ENCODE measurements at regions not wholly inside any gene's neighbourhood (a gene's known extent, or its start where the extent isn't known, plus 50 kb on each side); places are given as distances from the start of the nearest gene placed in this dataset.

DNA sequence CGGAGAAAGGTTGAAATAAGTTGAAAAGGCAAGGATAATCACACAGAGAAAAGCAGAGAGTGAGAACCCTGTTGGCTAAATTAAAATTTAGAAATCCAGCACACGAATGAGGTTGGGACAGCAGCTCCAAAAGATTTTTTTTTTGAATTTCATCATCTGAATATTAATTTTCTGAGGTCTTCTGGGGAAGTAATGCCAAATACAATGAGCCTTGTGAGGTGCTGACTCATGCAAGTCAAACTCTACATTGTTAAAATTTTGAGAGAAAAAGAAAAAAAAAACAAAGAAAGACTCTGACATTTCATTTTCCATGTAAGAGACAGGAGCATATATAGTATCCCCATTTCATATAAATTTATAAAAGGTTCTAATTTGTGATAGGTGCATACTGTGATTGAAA, 614.2 kb upstream of the CDH2 start:
- TF ChIP-seq EP300 (IDR thresholded peaks at IDR 0.05) (no peak), POLR2A (IDR thresholded peaks at IDR 0.05) (no peak), POLR2AphosphoS5 (IDR thresholded peaks at IDR 0.05) (no peak)
- TF ChIP-seq, protein P1, sequence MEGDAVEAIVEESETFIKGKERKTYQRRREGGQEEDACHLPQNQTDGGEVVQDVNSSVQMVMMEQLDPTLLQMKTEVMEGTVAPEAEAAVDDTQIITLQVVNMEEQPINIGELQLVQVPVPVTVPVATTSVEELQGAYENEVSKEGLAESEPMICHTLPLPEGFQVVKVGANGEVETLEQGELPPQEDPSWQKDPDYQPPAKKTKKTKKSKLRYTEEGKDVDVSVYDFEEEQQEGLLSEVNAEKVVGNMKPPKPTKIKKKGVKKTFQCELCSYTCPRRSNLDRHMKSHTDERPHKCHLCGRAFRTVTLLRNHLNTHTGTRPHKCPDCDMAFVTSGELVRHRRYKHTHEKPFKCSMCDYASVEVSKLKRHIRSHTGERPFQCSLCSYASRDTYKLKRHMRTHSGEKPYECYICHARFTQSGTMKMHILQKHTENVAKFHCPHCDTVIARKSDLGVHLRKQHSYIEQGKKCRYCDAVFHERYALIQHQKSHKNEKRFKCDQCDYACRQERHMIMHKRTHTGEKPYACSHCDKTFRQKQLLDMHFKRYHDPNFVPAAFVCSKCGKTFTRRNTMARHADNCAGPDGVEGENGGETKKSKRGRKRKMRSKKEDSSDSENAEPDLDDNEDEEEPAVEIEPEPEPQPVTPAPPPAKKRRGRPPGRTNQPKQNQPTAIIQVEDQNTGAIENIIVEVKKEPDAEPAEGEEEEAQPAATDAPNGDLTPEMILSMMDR (IDR thresholded peaks at IDR 0.05) = no peak
- Histone ChIP-seq H3K36me3 (no peaks in the 10 kb centered on the region), H3K4me3 (no peak overlapping the region), H3K27me3 (no peaks in the 10 kb centered on the region), H3K9me3 (no peaks in the 10 kb centered on the region), H3K27ac (no peak overlapping the region), H3K4me1 (no peaks in the 10 kb centered on the region)
- no peak for ATAC-seq
- 52 to 61% methylated on average over 2 of the region's 2 CpGs for WGBS, 2 donors (ENCODE audit: low coverage in 1 of 2)

DNA sequence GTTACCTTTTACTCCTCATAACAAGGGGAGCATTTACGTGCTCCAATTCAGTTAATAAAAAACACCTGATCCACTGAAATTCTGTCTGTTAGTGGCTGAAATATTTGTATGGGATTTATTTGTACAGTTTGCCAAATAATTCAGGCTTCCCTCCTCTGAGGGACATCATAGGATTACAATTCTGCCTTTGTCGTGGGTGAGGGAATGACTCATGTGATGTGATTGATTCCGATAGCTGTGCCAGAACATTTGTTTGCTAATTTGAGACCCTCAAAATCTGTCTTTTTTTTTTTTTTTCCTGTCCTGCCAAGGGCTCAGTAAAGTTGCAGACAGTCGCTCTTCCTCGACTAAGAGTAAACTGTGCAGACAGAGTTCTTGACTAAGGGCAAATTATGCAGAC, 612.6 kb upstream of the CDH2 start:
- 38 to 48% methylated on average over 4 to 5 of the region's 5 CpGs for WGBS, 2 donors (ENCODE audit: low coverage in 1 of 2)

DNA sequence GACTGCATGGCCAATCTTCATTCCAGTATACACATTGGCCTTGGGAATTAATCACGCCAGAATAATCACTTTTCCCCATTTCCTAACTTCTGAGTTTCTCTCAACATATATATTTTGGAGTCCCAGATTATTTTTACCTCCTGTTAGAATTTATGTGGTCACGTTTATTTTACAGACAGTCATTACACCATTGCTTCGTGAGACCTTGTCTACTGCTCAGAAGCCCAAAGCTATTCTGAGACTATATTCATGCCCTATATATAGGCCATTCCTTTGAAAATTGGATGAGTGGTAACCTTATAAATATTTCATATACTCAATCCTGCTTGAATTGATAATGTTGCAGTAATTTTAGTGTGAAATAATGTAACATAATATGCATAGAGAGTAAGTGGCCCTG, 610.0 kb upstream of the CDH2 start:
- WGBS, 2 donors (ENCODE audit: low coverage in 1 of 2) = 32 to 39% methylated on average over 3 of the region's 3 CpGs
- no peaks in the 10 kb centered on the region for H3K36me3 ChIP-seq
- no peaks in the 10 kb centered on the region for H3K27me3 ChIP-seq
- ATAC-seq = no peak
- no peak overlapping the region for H3K27ac ChIP-seq
- H3K4me1 ChIP-seq = no peaks in the 10 kb centered on the region
- no peak overlapping the region for H3K4me3 ChIP-seq
- TF ChIP-seq POLR2A (IDR thresholded peaks at IDR 0.05) (no peak), POLR2AphosphoS5 (IDR thresholded peaks at IDR 0.05) (no peak), EP300 (IDR thresholded peaks at IDR 0.05) (no peak)
- TF ChIP-seq, protein P1 (IDR thresholded peaks at IDR 0.05) = no peak
- no peaks in the 10 kb centered on the region for H3K9me3 ChIP-seq

More for the DNA sequence above, 612.6 kb upstream of the CDH2 start:
- Histone ChIP-seq H3K36me3 (no peaks in the 10 kb centered on the region), H3K9me3 (no peaks in the 10 kb centered on the region), H3K27me3 (no peaks in the 10 kb centered on the region), H3K4me3 (no peak overlapping the region), H3K4me1 (no peaks in the 10 kb centered on the region), H3K27ac (no peak overlapping the region)
- no peak for TF ChIP-seq POLR2A (IDR thresholded peaks at IDR 0.05)
- no peak for TF ChIP-seq EP300 (IDR thresholded peaks at IDR 0.05)
- no peak for TF ChIP-seq POLR2AphosphoS5 (IDR thresholded peaks at IDR 0.05)
- TF ChIP-seq, protein P1 (IDR thresholded peaks at IDR 0.05) = no peak
- ATAC-seq = no peak

DNA sequence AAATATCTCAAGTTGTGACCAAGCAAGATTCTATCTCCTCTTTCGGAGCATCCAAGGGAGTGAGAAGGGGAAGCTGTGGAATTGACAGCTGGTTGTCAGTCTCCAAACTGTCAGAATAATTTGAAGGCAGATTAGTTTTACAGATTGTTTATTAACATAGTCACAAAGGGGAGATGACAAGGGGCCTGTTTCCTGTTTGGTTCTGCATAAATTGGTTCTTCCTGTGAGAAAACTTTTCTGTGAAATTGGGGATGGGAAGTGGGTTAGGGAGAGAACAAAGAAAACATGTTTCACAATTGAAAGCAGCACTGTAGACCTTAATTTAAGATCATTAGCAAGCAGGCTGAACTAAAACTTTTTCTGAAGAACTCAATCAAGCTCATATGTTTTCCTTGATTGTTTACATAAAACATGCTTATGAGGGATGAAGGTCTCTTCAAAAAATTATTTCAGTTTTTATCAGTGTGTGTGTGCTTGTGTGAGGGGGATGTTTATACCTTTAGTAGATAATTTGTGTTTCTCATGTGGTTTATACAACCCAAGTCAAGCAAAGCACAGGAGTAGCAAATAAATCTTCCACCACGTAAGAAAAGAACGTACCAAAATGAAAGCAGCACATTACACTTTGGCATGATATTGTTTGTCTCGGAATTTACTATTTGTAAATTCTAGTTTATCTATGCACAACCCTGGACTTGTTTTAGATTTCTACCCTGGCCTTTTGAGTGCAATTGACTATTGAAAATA, 604.9 kb upstream of the CDH2 start:
- WGBS, 2 donors (ENCODE audit: low coverage in 1 of 2) = 48 to 54% methylated on average over 4 of the region's 4 CpGs
- Histone ChIP-seq H3K36me3 (no peaks in the 10 kb centered on the region), H3K9me3 (no peaks in the 10 kb centered on the region), H3K4me1 (no peaks in the 10 kb centered on the region), H3K27ac (no peak overlapping the region), H3K27me3 (no peaks in the 10 kb centered on the region), H3K4me3 (no peak overlapping the region)
- no peak for ATAC-seq
- no peak for TF ChIP-seq EP300 (IDR thresholded peaks at IDR 0.05)
- TF ChIP-seq, protein P1 (IDR thresholded peaks at IDR 0.05) = no peak
- no peak for TF ChIP-seq POLR2AphosphoS5 (IDR thresholded peaks at IDR 0.05)
- TF ChIP-seq POLR2A (IDR thresholded peaks at IDR 0.05) = no peak

DNA sequence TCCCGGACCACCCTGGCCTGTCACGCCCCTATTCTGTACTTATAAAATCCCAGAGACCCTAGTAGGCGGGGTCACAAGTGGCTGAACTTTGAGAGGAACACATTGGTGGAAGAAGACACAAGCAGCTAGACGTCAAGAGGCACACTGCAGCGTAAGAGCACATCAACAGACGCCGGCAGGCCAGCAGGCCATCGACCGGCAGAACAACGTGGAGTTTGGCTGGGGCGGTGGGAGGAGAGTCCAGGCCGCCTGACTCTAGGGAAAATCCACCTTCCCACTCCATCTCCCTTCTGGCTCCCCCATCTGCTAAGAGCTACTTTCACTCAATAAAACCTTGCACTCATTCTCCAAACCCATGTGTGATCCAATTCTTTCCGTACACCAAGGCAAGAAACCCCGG, 601.8 kb upstream of the CDH2 start:
- TF ChIP-seq POLR2A (IDR thresholded peaks at IDR 0.05) (no peak), POLR2AphosphoS5 (IDR thresholded peaks at IDR 0.05) (no peak), EP300 (IDR thresholded peaks at IDR 0.05) (no peak)
- TF ChIP-seq, protein P1 (IDR thresholded peaks at IDR 0.05) = no peak
- no peak overlapping the region for H3K4me3 ChIP-seq
- no peaks in the 10 kb centered on the region for H3K9me3 ChIP-seq
- no peaks in the 10 kb centered on the region for H3K36me3 ChIP-seq
- WGBS, 2 donors (ENCODE audit: low coverage in 1 of 2) = 90 to 96% methylated on average over 4 of the region's 14 CpGs
- H3K27ac ChIP-seq = no peak overlapping the region
- no peak for ATAC-seq
- no peaks in the 10 kb centered on the region for H3K27me3 ChIP-seq
- no peaks in the 10 kb centered on the region for H3K4me1 ChIP-seq
